Neuronal stem cell (in vitro differentiated cells): ENCODE measurements at regions not wholly inside any gene's neighbourhood (a gene's known extent, or its start where the extent isn't known, plus 50 kb on each side); places are given as distances from the start of the nearest gene placed in this dataset.

Experiments used
- DNase-seq: peaks from one replicate; pipeline ENCODE4 v3.0.0-alpha.2; 2013; ENCODE audit warnings: low spot score
- H2AFZ ChIP-seq: one replicate; pipeline ENCODE4 v1.6.1; 2013; ENCODE audit warnings: mild to moderate bottlenecking, low read length, inconsistent platforms
- H2AK5ac ChIP-seq: 2 replicates; pipeline ENCODE4 v1.6.1; 2013; ENCODE audit warnings: low read depth, mild to moderate bottlenecking, inconsistent platforms, low read length, moderate library complexity, mixed read lengths
- H2BK120ac ChIP-seq: 2 replicates; pipeline ENCODE4 v1.6.1; 2013; ENCODE audit warnings: low read depth, mild to moderate bottlenecking, inconsistent platforms, low read length, moderate library complexity, mixed read lengths
- H2BK12ac ChIP-seq: one replicate; pipeline ENCODE4 v1.6.1; 2013; ENCODE audit warnings: low read length, inconsistent platforms
- H2BK15ac ChIP-seq: 2 replicates; pipeline ENCODE4 v1.6.1; 2013; ENCODE audit warnings: mild to moderate bottlenecking, low read length, inconsistent platforms, mixed read lengths
- H2BK5ac ChIP-seq: one replicate; pipeline ENCODE4 v1.6.1; 2013; ENCODE audit warnings: inconsistent platforms, mild to moderate bottlenecking, low read length, moderate library complexity
- H3K14ac ChIP-seq: one replicate; pipeline ENCODE4 v1.6.1; 2013; ENCODE audit warnings: low read length, inconsistent platforms
- H3K18ac ChIP-seq: 2 replicates; pipeline ENCODE4 v1.6.1; 2013; ENCODE audit warnings: low read length, inconsistent platforms
- H3K23ac ChIP-seq: 2 replicates; pipeline ENCODE4 v1.6.1; 2013; ENCODE audit warnings: low read depth, mild to moderate bottlenecking, mixed read lengths, low read length, inconsistent platforms; ENCODE audit not compliant: poor library complexity
- H3K27ac ChIP-seq: replicated peaks from 3 replicates; pipeline ENCODE4 v1.5.1; 2013; ENCODE audit warnings: low read length, inconsistent platforms
- H3K27me3 ChIP-seq, 3 experiments: 2 replicates each; pipeline ENCODE4 v1.6.1; 2013; ENCODE audit warnings: low read length in 3 of 3, mild to moderate bottlenecking in 2 of 3, inconsistent platforms in 1 of 3, low read depth in 1 of 3, mixed read lengths in 1 of 3, moderate library complexity in 1 of 3; ENCODE audit not compliant: control insufficient read depth in 3 of 3, insufficient read depth in 3 of 3
- H3K36me3 ChIP-seq, 2 donors: replicated peaks in 1 of 2; 2 replicates each; pipeline ENCODE4 v1.6.1; 2013; ENCODE audit warnings: low read length in 2 of 2; ENCODE audit not compliant: control insufficient read depth in 2 of 2, insufficient read depth in 2 of 2
- H3K4ac ChIP-seq: 2 replicates; pipeline ENCODE4 v1.6.1; 2013; ENCODE audit warnings: inconsistent platforms, mild to moderate bottlenecking, low read length, moderate library complexity
- H3K4me1 ChIP-seq, 2 donors: 1 replicate in 1 of 2; 2 replicates in 1 of 2; pipeline ENCODE4 v1.6.1; 2013; ENCODE audit warnings: low read length in 2 of 2, low read depth in 1 of 2; ENCODE audit not compliant: control insufficient read depth in 2 of 2, insufficient read depth in 1 of 2
- H3K4me2 ChIP-seq: one replicate; pipeline ENCODE4 v1.6.1; 2013; ENCODE audit warnings: mild to moderate bottlenecking, low read length, inconsistent platforms; ENCODE audit not compliant: insufficient read depth, poor library complexity, severe bottlenecking
- H3K4me3 ChIP-seq, 2 donors: 2 replicates each; pipeline ENCODE4 v1.5.1; 2013; ENCODE audit warnings: low read length in 2 of 2, mild to moderate bottlenecking in 2 of 2, inconsistent platforms in 1 of 2, moderate library complexity in 1 of 2
- H3K79me1 ChIP-seq: one replicate; pipeline ENCODE4 v1.6.1; 2013; ENCODE audit warnings: low read depth, mild to moderate bottlenecking, inconsistent platforms, low read length, moderate library complexity
- H3K9ac ChIP-seq: one replicate; pipeline ENCODE4 v1.6.1; 2013; ENCODE audit warnings: mild to moderate bottlenecking, low read depth, low read length, inconsistent platforms; ENCODE audit not compliant: poor library complexity
- H3K9me3 ChIP-seq, 2 donors: replicated peaks in 1 of 2; 2 replicates each; pipeline versions ENCODE3 to v1.6.1; 2013; ENCODE audit warnings: low read length in 2 of 2, mild to moderate bottlenecking in 2 of 2, inconsistent platforms in 1 of 2, low read depth in 1 of 2, mixed read lengths in 1 of 2, moderate library complexity in 1 of 2; ENCODE audit not compliant: control insufficient read depth in 2 of 2, insufficient read depth in 1 of 2
- H4K8ac ChIP-seq: one replicate; pipeline ENCODE4 v1.6.1; 2013; ENCODE audit warnings: low read depth, mild to moderate bottlenecking, inconsistent platforms, low read length, moderate library complexity
- H4K91ac ChIP-seq: one replicate; pipeline ENCODE4 v1.6.1; 2013; ENCODE audit warnings: low read length, low read depth, mild to moderate bottlenecking, inconsistent platforms; ENCODE audit not compliant: poor library complexity
- WGBS, 2 donors: extraction: QIAGEN DNeasy Blood & Tissue Kit; methylation state at CpG; one replicate each; pipeline ENCODE4 v1.1.7; 2013; ENCODE audit warnings: missing lambda C conversion rate in 2 of 2, mixed read lengths in 1 of 2; ENCODE audit not compliant: insufficient read length in 2 of 2, insufficient replicate concordance in 1 of 2; ENCODE audit errors: extremely low coverage in 2 of 2; 5-methylcytosine and 5-hydroxymethylcytosine counted together

DNA sequence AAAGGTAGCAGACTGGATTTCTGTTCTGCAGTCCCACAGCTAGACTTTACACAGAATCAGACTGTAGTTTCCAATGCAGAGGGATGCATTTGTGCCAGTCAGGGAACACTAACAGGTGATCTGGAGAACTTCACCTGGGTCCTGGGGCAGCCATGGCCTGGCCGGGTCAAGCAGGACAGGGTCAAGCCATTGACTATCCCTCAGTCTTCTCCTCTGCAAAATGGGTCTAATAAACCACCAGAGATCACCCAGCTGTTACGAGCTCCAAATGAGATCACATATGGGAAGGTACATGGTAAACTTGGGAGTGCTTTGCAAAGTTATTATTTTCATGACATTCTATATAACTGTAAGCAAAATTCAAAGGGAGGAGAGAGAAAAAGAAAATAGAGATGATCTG is 294.1 kb downstream of the CDCA7 start:
- no peak overlapping the region for H2BK12ac ChIP-seq
- no peak overlapping the region for H3K9ac ChIP-seq
- H3K9me3 ChIP-seq: peaks cover 0 to 8% of the 10 kb centered on the region in 2 donors
- H4K91ac ChIP-seq: no peak overlapping the region
- no peak overlapping the region for H3K18ac ChIP-seq
- peak overlapping the region; percentile 75 for H3K27ac ChIP-seq
- H3K79me1 ChIP-seq: no peaks in the 10 kb centered on the region
- no peak overlapping the region for H2AFZ ChIP-seq
- H2AK5ac ChIP-seq: no peak overlapping the region
- no peak overlapping the region for H4K8ac ChIP-seq
- WGBS, 2 donors: no CpG with 5 or more reads among the region's 2 CpGs
- H3K4me3 ChIP-seq: no peak overlapping the region
- H3K14ac ChIP-seq: no peak overlapping the region
- no peaks in the 10 kb centered on the region for H3K36me3 ChIP-seq
- peaks cover 13 to 18% of the 10 kb centered on the region in 2 donors for H3K4me1 ChIP-seq
- no peak overlapping the region for H2BK5ac ChIP-seq
- no peak overlapping the region for H3K4ac ChIP-seq
- no peak for DNase-seq
- H3K23ac ChIP-seq: no peak overlapping the region
- no peaks in the 10 kb centered on the region for H3K27me3 ChIP-seq
- no peak overlapping the region for H2BK120ac ChIP-seq
- no peak overlapping the region for H2BK15ac ChIP-seq
- no peak overlapping the region for H3K4me2 ChIP-seq

DNA sequence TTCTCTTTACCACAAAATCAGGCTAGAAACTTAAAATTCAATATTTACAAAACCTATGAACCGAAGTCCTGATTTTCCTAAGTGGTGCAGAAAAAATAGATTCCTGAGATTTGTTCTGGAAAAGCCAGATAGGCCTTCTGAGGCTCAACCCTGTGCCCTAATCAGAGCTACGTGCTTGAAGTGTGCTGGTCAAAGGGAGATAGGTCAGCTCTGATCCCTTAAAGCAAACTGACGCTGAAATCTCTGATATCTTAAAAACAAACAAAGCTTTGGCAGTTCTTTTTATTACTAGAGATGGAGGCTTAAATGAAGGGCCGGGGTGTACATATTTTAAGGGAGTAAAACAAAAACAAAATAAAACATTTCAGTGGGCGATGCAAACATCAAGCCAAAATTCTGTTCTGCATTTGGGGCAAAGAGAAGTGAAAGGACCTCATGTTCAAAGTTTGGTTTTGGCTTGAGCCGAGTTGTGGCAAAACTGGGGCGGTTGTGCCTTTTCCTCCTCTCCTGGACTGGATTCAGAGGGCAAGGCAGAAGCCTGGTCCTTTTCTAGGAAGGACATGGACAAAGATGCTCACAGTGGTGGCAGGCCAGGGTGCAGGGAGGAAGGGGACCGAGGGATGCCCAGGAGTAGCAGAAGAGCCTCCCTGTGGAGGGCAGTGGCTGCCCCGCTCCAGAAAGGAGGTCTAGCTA is 295.0 kb downstream of the CDCA7 start:
- no peak overlapping the region for H3K4ac ChIP-seq

DNA sequence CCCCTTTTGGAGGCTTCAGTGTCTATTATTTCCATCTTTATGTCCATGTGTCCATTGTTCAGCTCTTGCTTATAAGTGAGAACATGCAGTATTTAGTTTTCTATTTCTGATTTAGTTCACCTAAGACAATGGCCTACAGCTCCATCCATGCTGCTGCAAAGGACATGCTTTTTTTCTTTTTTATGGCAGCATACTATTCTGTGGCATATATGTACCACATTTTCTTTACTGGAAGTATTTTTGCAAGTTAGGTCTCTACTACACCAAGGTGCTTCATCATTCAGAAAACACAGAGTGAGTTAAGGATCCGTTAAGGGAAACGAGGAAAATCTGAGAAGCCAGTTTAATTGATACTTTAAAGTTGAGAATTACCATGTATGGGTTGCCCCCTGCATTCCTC is 297.2 kb downstream of the CDCA7 start:
- Histone ChIP-seq H2BK15ac (no peak overlapping the region), H3K27me3 (no peaks in the 10 kb centered on the region), H3K4ac (no peak overlapping the region), H3K4me3 (no peak overlapping the region), H2BK12ac (no peak overlapping the region), H3K14ac (no peak overlapping the region), H3K9me3 (peaks cover 0 to 8% of the 10 kb centered on the region in 2 donors), H3K79me1 (no peaks in the 10 kb centered on the region), H3K27ac (no peak overlapping the region), H3K18ac (no peak overlapping the region), H3K36me3 (no peaks in the 10 kb centered on the region), H2BK120ac (no peak overlapping the region), H2BK5ac (no peak overlapping the region), H4K91ac (no peak overlapping the region), H3K9ac (no peak overlapping the region), H3K4me2 (no peak overlapping the region), H3K23ac (no peak overlapping the region), H3K4me1 (peaks cover 18% of the 10 kb centered on the region in 2 donors), H4K8ac (no peak overlapping the region), H2AK5ac (no peak overlapping the region), H2AFZ (peak overlapping the region; percentile 57)
- no peak for DNase-seq
- WGBS, 2 donors: no CpG with 5 or more reads among the region's 2 CpGs

More for the DNA sequence above, 295.0 kb downstream of the CDCA7 start:
- Histone ChIP-seq H3K23ac (no peak overlapping the region), H4K91ac (no peak overlapping the region), H2AK5ac (no peak overlapping the region), H3K4me2 (no peak overlapping the region), H2BK15ac (no peak overlapping the region), H2BK12ac (peak overlapping the region; percentile 41), H3K79me1 (no peaks in the 10 kb centered on the region), H3K27ac (no peak overlapping the region), H3K36me3 (no peaks in the 10 kb centered on the region), H3K4me1 (peaks cover 18% of the 10 kb centered on the region in 2 donors), H2BK5ac (no peak overlapping the region), H2BK120ac (no peak overlapping the region), H3K4me3 (no peak overlapping the region), H2AFZ (no peak overlapping the region), H3K9ac (no peak overlapping the region), H4K8ac (no peak overlapping the region), H3K27me3 (no peaks in the 10 kb centered on the region), H3K18ac (peak overlapping the region; percentile 50), H3K14ac (no peak overlapping the region), H3K9me3 (peaks cover 0 to 8% of the 10 kb centered on the region in 2 donors)
- no CpG with 5 or more reads among the region's 9 CpGs for WGBS, 2 donors
- no peak for DNase-seq

DNA sequence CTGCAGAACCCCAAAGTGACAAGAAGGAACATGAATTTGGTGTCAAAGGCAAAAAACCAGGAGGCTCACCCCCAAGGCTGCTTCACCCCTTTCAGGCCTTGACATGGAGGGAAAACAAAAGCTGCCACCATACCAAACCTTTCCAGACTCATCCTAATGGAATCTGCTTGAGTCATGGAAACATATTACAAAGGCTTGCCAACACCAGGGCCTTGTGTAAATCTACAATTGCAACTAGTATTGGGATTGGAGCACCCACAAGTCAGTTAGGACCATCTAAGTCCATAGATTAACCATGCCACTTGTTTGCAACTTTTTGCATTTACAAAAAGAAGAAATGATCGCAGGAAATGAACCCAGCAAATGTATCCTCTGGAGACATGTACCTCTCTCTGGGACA is 297.6 kb downstream of the CDCA7 start:
- Histone ChIP-seq H3K4ac (no peak overlapping the region), H4K91ac (no peak overlapping the region), H3K9me3 (peaks cover 0 to 8% of the 10 kb centered on the region in 2 donors), H2BK120ac (no peak overlapping the region), H3K4me3 (peak overlapping the region in 1 of 2 donors; percentile 26), H2BK15ac (no peak overlapping the region), H3K27ac (peak overlapping the region; percentile 41), H2AK5ac (no peak overlapping the region), H2AFZ (peak overlapping the region; percentile 57), H2BK5ac (no peak overlapping the region), H4K8ac (no peak overlapping the region), H3K27me3 (no peaks in the 10 kb centered on the region), H3K79me1 (no peaks in the 10 kb centered on the region), H3K36me3 (no peaks in the 10 kb centered on the region), H3K18ac (no peak overlapping the region), H2BK12ac (no peak overlapping the region), H3K4me2 (no peak overlapping the region), H3K23ac (no peak overlapping the region), H3K9ac (no peak overlapping the region), H3K4me1 (peaks cover 18% of the 10 kb centered on the region in 2 donors), H3K14ac (no peak overlapping the region)
- DNase-seq: no peak
- WGBS, 2 donors: no CpG with 5 or more reads among the region's 1 CpG
